Cardiac fibroblast (primary cell): ENCODE measurements at regions not wholly inside any gene's neighbourhood (a gene's known extent, or its start where the extent isn't known, plus 50 kb on each side); places are given as distances from the start of the nearest gene placed in this dataset.

Experiments used
- DNase-seq, 2 donors: peaks; one replicate each; pipeline versions ENCODE4 v3.0.0 to v3.0.0-alpha.2; 2010; ENCODE audit warnings: low read depth in 2 of 2
- H3K4me3 ChIP-seq, 2 donors: replicated peaks in 1 of 2; 1 replicate in 1 of 2; 2 replicates in 1 of 2; pipeline ENCODE4 v1.5.1; 2011; ENCODE audit warnings: low read depth in 2 of 2, low read length in 2 of 2, mild to moderate bottlenecking in 2 of 2, moderate library complexity in 1 of 2
- TF ChIP-seq, protein P1 (sequence below): IDR thresholded peaks from one replicate; pipeline ENCODE4 v1.5.1; 2011; ENCODE audit warnings: low read depth, mild to moderate bottlenecking, low read length, inconsistent platforms

GRCh38 chr2:101558740-101559525 is 84.0 kb upstream of the RFX8 start:
- H3K4me3 ChIP-seq, result no peak overlapping the region
- peak; percentile 77 to 81 for DNase-seq
- TF ChIP-seq, protein P1, sequence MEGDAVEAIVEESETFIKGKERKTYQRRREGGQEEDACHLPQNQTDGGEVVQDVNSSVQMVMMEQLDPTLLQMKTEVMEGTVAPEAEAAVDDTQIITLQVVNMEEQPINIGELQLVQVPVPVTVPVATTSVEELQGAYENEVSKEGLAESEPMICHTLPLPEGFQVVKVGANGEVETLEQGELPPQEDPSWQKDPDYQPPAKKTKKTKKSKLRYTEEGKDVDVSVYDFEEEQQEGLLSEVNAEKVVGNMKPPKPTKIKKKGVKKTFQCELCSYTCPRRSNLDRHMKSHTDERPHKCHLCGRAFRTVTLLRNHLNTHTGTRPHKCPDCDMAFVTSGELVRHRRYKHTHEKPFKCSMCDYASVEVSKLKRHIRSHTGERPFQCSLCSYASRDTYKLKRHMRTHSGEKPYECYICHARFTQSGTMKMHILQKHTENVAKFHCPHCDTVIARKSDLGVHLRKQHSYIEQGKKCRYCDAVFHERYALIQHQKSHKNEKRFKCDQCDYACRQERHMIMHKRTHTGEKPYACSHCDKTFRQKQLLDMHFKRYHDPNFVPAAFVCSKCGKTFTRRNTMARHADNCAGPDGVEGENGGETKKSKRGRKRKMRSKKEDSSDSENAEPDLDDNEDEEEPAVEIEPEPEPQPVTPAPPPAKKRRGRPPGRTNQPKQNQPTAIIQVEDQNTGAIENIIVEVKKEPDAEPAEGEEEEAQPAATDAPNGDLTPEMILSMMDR, result no peak

DNA sequence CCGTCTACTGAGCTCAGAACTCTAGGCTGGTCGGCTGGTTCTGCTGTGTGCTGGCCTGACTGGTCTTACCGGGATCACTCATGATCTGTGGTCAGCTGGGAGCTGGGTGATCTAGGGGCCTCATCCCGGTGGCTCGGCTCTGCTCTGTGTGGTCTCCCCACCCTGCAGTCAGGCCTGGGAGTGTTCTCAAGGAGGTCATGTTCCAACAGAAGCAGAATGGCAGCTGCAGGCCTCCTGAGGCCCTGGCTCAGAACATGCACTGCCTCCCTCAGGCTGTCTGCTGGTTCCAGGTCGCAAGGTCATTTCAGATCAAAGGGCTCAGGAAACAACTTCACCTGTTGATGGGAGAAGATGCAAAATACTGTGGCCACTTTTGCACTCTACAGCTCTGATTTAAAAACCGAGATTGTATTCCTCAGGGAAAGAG is 81.1 kb upstream of the RFX8 start:
- H3K4me3 ChIP-seq, result no peak overlapping the region
- TF ChIP-seq, protein P1, result no peak

GRCh38 chr2:101551336-101551888 is 76.5 kb upstream of the RFX8 start:
- DNase-seq, result no peak
- TF ChIP-seq, protein P1, result no peak
- H3K4me3 ChIP-seq, result no peak overlapping the region

More for the DNA sequence above, 81.1 kb upstream of the RFX8 start:
- DNase-seq, result no peak

- TF ChIP-seq, protein P1, result no peak
- DNase-seq, result no peak
- no peak overlapping the region for H3K4me3 ChIP-seq
Measured at GRCh38 chr2:101550555-101550954, 75.6 kb upstream of the RFX8 start.

DNA sequence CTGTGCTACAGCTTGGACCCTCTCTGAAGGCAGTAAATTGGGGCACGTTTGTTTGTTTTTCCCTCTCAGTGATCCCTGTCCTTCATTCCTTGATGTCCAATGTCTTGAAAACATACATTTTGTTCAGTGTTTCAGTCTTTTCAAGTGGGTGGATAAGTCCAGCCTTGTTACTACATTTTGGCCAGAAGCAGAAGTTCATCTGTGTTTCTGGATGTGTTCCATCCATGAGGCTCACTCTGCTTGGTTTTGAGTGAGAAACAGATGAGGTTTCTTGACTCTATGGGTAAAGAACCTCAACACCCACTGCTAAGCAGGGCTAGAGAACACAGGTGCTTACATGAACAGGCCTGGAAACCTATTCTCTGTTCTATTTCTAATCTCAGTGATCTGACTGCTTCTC is 74.5 kb upstream of the RFX8 start:
- no peak overlapping the region for H3K4me3 ChIP-seq
- DNase-seq, result no peak
- TF ChIP-seq, protein P1, result no peak

- TF ChIP-seq, protein P1, result no peak
- DNase-seq, result peak; percentile 61
- no peak overlapping the region for H3K4me3 ChIP-seq
Measured at GRCh38 chr2:101546376-101547058, 71.6 kb upstream of the RFX8 start.
